K562 (cell line): ENCODE measurements at regions not wholly inside any gene's neighbourhood (a gene's known extent, or its start where the extent isn't known, plus 50 kb on each side); places are given as distances from the start of the nearest gene placed in this dataset.

Experiments used
- ATAC-seq: fragments of 200-7000 bp; cut with Tn5 transposase; 3 replicates; pipeline ENCODE4 v1.9.1; 2020; ENCODE audit warnings: moderate library complexity
- BruUV-seq: library from RNA; stranded (reverse); fragments of 400-500 nt; replicated peaks from 2 replicates; lab custom pipeline; 2021; lab: Mats Ljungman, UMichigan
- CTCF ChIA-PET: fragments of 300-600 bp; formaldehyde crosslinking; extraction: SDS; loops from one replicate; lab custom pipeline; 2021; ENCODE audit warnings: low intra/inter-chr PET ratio; lab: Yijun Ruan, JAX
- POLR2A ChIA-PET: fragments of 300-600, 350-650 bp; sonication (Branson Sonifier 250); formaldehyde crosslinking; extraction: SDS; loops from one replicate; lab custom pipeline; 2021; ENCODE audit warnings: antibody characterized with exemption, inconsistent platforms; lab: Yijun Ruan, JAX
- DNase-seq, 4 experiments: peaks; one replicate each; pipeline versions ENCODE4 v3.0.0 to v3.0.0-alpha.2; 2011 to 2018; ENCODE audit warnings: low spot score in 3 of 4, mixed read lengths in 3 of 4; ENCODE audit errors: extremely low read depth in 1 of 4
- FAIRE-seq: peaks from 2 replicates; lab custom pipeline; 2011; peaks lifted over from hg19 to GRCh38; lab: Jason Lieb, UNC
- H2AFZ ChIP-seq: 2 replicates; pipeline ENCODE4 v1.6.0; 2011; ENCODE audit warnings: low read depth, low read length, control low read depth, inconsistent platforms
- H3K27ac ChIP-seq: fragments of 200-600 bp; 3 replicates; pipeline ENCODE4 v1.8.0; 2011; ENCODE audit warnings: low read depth, mild to moderate bottlenecking, control low read depth, inconsistent platforms, low read length, moderate library complexity, mixed read lengths; ENCODE audit errors: extremely low read depth
- H3K27me3 ChIP-seq, 2 experiments: fragments of 300-600 bp in 1 of 2; 2 replicates in 1 of 2; 3 replicates in 1 of 2; pipeline versions ENCODE4 v1.6.0 to v1.8.0; 2011; ENCODE audit warnings: inconsistent platforms in 2 of 2, low read length in 2 of 2, mild to moderate bottlenecking in 1 of 2, mixed read lengths in 1 of 2, moderate library complexity in 1 of 2; ENCODE audit not compliant: control insufficient read depth in 2 of 2, insufficient read depth in 2 of 2
- H3K36me3 ChIP-seq: fragments of 300-600 bp; 3 replicates; pipeline ENCODE4 v1.8.0; 2011; ENCODE audit warnings: mild to moderate bottlenecking, low read length, inconsistent platforms; ENCODE audit not compliant: control insufficient read depth, insufficient read depth
- H3K4me1 ChIP-seq, 2 experiments: fragments of 200-600 bp in 1 of 2; replicated peaks in 1 of 2; 2 replicates in 1 of 2; 3 replicates in 1 of 2; pipeline versions ENCODE4 v1.5.1 to v1.8.0; 2011; ENCODE audit warnings: inconsistent platforms in 2 of 2, low read length in 2 of 2, mild to moderate bottlenecking in 1 of 2, mixed read lengths in 1 of 2, moderate library complexity in 1 of 2; ENCODE audit not compliant: control insufficient read depth in 2 of 2, insufficient read depth in 2 of 2
- H3K4me2 ChIP-seq: 2 replicates; pipeline ENCODE4 v1.6.1; 2011; ENCODE audit warnings: low read length, control low read depth, inconsistent platforms, mixed read lengths; ENCODE audit not compliant: insufficient read depth
- H3K4me3 ChIP-seq: fragments of 200-600 bp; sonication (generic), shearing (Covaris generic); 2 replicates; pipeline ENCODE4 v1.5.1; 2016; ENCODE audit warnings: control low read depth, inconsistent platforms
- H3K79me2 ChIP-seq: fragments of 200-600 bp; 3 replicates; pipeline ENCODE4 v1.8.0; 2011; ENCODE audit warnings: low read length, inconsistent platforms; ENCODE audit not compliant: control insufficient read depth, insufficient read depth
- H3K9ac ChIP-seq, 2 experiments: 2 replicates each; pipeline versions ENCODE4 v1.6.0 to v1.6.1; 2011; ENCODE audit warnings: low read depth in 2 of 2, low read length in 2 of 2, control low read depth in 1 of 2, inconsistent platforms in 1 of 2, mild to moderate bottlenecking in 1 of 2, mixed read lengths in 1 of 2; ENCODE audit not compliant: insufficient read depth in 1 of 2
- H3K9me1 ChIP-seq: one replicate; pipeline ENCODE4 v1.6.0; 2011; ENCODE audit warnings: inconsistent platforms, mild to moderate bottlenecking, low read length, moderate library complexity; ENCODE audit not compliant: control insufficient read depth, insufficient read depth
- H3K9me3 ChIP-seq: replicated peaks from 2 replicates; pipeline ENCODE4 v1.5.1; 2011; ENCODE audit warnings: low read depth, low read length, inconsistent platforms; ENCODE audit not compliant: control insufficient read depth, insufficient read depth
- H4K20me1 ChIP-seq: replicated peaks from 2 replicates; pipeline ENCODE4 v1.6.1; 2011; ENCODE audit warnings: low read length, inconsistent platforms, mixed read lengths; ENCODE audit not compliant: control insufficient read depth, insufficient read depth
- CREM ChIP-seq: IDR thresholded peaks from 2 replicates; pipeline ENCODE4 v1.6.1; 2014; ENCODE audit warnings: antibody characterized with exemption, low read depth
- GABPB2 ChIP-seq: fragments of 250-450 bp; sonication (Bioruptor Pico); conservative IDR thresholded peaks from 2 replicates; pipeline ENCODE4 v1.5.1; 2021; ENCODE audit warnings: mild to moderate bottlenecking
- JUND ChIP-seq, 2 experiments: IDR thresholded peaks; 2 replicates in 1 of 2; 3 replicates in 1 of 2; pipeline ENCODE4 v1.6.1; 2011; ENCODE audit warnings: borderline replicate concordance in 2 of 2, low read depth in 2 of 2, low read length in 2 of 2, improper control_type of control experiment in 1 of 2, missing biosample characterization in 1 of 2, missing genetic modification characterization in 1 of 2, missing genetic modification reagents in 1 of 2
- MAZ ChIP-seq, 2 experiments: fragments of 450-650 bp in 1 of 2; sonication (generic) in 1 of 2; formaldehyde crosslinking; IDR thresholded peaks in 1 of 2; conservative IDR thresholded peaks in 1 of 2; 2 replicates each; pipeline versions ENCODE4 v1.4.0 to v1.5.0; 2020; ENCODE audit warnings: mild to moderate bottlenecking in 1 of 2, missing genetic modification reagents in 1 of 2
- MEF2D ChIP-seq: conservative IDR thresholded peaks from 2 replicates; pipeline ENCODE4 v1.6.1; 2016; ENCODE audit warnings: low read depth, missing genetic modification characterization, missing compliant biosample characterization
- NFYB ChIP-seq: IDR thresholded peaks from 2 replicates; pipeline ENCODE4 v1.6.1; 2011; ENCODE audit warnings: mild to moderate bottlenecking, moderate library complexity; ENCODE audit not compliant: insufficient read length; ENCODE audit errors: extremely low read depth
- PRPF4 ChIP-seq: fragments of 200-400 bp; formaldehyde crosslinking; IDR thresholded peaks from one replicate; pipeline ENCODE4 v1.6.1; 2017; ENCODE audit warnings: low read length, low read depth, mild to moderate bottlenecking; ENCODE audit not compliant: insufficient read depth, poor library complexity, severe bottlenecking
- SAFB ChIP-seq: fragments of 200-400 bp; formaldehyde crosslinking; IDR thresholded peaks from 2 replicates; pipeline ENCODE4 v1.6.1; 2017; ENCODE audit warnings: low read depth, low read length, borderline replicate concordance
- SMARCA5 ChIP-seq: fragments of 450-650 bp; IDR thresholded peaks from 2 replicates; pipeline ENCODE4 v1.6.1; 2016
- ZNF165 ChIP-seq: fragments of 250-450 bp; sonication (Bioruptor Pico); IDR thresholded peaks from 2 replicates; pipeline ENCODE4 v1.4.0; 2020; ENCODE audit warnings: borderline replicate concordance
- ZNF717 ChIP-seq: fragments of 250-450 bp; sonication (Bioruptor Pico); IDR thresholded peaks from 2 replicates; pipeline ENCODE4 v1.5.0; 2021
- WGBS: fragments of 100-300 bp; shearing (Covaris generic); methylation state at CpG from one replicate; pipeline ENCODE4 v1.1.6; 2016; ENCODE audit warnings: low coverage, mixed read lengths; ENCODE audit not compliant: insufficient coverage; ENCODE audit errors: missing lambda C conversion rate; 5-methylcytosine and 5-hydroxymethylcytosine counted together
- in situ Hi-C: fragments of 300-500 bp; cut with MboI; formaldehyde crosslinking; loops from 4 replicates; pipeline ENCODE4 v1.15.0; 2018; ENCODE audit warnings: inconsistent platforms, mixed read lengths
- intact Hi-C: fragments of 100-400 bp; cut with micrococcal nuclease; formaldehyde crosslinking; loops from 2 replicates; pipeline ENCODE4 v1.14.2; 2022
- TF ChIP-seq, protein P1 (sequence below): sonication (generic); formaldehyde crosslinking; IDR thresholded peaks from 2 replicates; pipeline ENCODE4 v1.8.1; 2023; ENCODE audit warnings: mild to moderate bottlenecking, missing genetic modification reagents, moderate library complexity
- TF ChIP-seq, protein P2 (sequence below): fragments of 150-350 bp; conservative IDR thresholded peaks from 2 replicates; pipeline ENCODE4 v1.6.1; 2014; ENCODE audit warnings: low read length

DNA sequence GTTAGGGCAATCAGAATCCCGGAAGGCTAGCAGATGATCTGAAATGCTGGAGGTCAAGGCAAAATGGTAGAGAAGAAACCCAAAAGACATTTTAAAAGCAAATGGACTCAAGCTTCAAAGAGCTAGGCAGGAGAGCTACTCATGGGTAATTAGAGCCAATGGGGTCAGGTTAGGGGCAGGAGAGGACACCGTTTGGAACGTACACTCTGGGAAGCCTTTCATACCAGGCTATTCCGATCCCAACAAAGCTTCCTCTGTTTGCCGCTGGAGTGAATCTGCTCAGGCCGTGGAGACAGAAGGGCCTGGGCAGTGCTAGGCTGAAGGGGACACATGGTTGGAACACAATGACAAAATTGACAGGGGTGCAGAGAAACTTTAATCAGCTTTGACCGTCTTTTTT lies 346.6 kb downstream of the RPS6KC1 start:
- no peak overlapping the region for H3K4me2 ChIP-seq
- no peak for ATAC-seq
- no peak for FAIRE-seq
- H3K27me3 ChIP-seq, result peaks cover 6 to 38% of the 10 kb centered on the region in 2 experiments
- H3K27ac ChIP-seq, result no peak overlapping the region
- H3K9ac ChIP-seq, result no peak overlapping the region
- H3K4me1 ChIP-seq, result no peaks in the 10 kb centered on the region
- WGBS, result 1% methylated on average over 7 of the region's 7 CpGs
- no peak overlapping the region for H3K4me3 ChIP-seq
- H2AFZ ChIP-seq, result no peak overlapping the region
- no TSS peak for BruUV-seq
- TF ChIP-seq, protein P1, sequence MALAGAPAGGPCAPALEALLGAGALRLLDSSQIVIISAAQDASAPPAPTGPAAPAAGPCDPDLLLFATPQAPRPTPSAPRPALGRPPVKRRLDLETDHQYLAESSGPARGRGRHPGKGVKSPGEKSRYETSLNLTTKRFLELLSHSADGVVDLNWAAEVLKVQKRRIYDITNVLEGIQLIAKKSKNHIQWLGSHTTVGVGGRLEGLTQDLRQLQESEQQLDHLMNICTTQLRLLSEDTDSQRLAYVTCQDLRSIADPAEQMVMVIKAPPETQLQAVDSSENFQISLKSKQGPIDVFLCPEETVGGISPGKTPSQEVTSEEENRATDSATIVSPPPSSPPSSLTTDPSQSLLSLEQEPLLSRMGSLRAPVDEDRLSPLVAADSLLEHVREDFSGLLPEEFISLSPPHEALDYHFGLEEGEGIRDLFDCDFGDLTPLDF (CRISPR knock-in tag), result no peak
- TF ChIP-seq MEF2D (no peak), ZNF717 (CRISPR knock-in tag) (no peak)
- in situ Hi-C loops (no loop called here), intact Hi-C loops (no loop called here)
- no peaks in the 10 kb centered on the region for H3K36me3 ChIP-seq
- no peaks in the 10 kb centered on the region for H3K79me2 ChIP-seq
- CTCF ChIA-PET, result no interaction called here
- H3K9me1 ChIP-seq, result no peaks in the 10 kb centered on the region
- POLR2A ChIA-PET, result interaction anchor here (1.0 to 1.8 kb wide), 2 partner anchors 10 to 27 kb away, joined by 4 to 6 read pairs; no protein-coding TSS in a partner anchor
- no peaks in the 10 kb centered on the region for H4K20me1 ChIP-seq
- no peak for DNase-seq
- H3K9me3 ChIP-seq, result no peaks in the 10 kb centered on the region

DNA sequence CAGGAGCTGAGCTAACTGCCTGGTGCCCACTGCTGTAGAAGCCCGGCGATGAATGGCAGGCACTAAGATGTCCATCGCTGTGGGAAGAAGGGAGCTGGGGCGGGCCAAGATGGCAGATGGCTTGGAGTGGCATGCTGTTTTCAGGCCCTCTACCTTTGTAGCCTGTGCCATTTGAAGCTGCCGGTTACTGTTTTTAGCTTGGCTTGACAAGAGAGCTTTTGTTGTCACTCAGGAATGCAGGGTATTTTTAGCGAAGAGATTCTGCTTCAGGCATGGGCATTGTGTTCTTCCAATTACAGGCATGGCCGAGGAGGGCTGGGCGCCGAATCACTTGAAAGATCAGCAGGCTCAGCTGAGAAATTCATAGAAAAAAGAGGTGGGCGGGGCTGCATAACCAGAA lies 348.7 kb downstream of the RPS6KC1 start:
- POLR2A ChIA-PET, result interaction anchor here (1.0 kb wide), 1 partner anchor 24 kb away, joined by 3 read pairs; no protein-coding TSS in a partner anchor
- TF ChIP-seq, protein P2, sequence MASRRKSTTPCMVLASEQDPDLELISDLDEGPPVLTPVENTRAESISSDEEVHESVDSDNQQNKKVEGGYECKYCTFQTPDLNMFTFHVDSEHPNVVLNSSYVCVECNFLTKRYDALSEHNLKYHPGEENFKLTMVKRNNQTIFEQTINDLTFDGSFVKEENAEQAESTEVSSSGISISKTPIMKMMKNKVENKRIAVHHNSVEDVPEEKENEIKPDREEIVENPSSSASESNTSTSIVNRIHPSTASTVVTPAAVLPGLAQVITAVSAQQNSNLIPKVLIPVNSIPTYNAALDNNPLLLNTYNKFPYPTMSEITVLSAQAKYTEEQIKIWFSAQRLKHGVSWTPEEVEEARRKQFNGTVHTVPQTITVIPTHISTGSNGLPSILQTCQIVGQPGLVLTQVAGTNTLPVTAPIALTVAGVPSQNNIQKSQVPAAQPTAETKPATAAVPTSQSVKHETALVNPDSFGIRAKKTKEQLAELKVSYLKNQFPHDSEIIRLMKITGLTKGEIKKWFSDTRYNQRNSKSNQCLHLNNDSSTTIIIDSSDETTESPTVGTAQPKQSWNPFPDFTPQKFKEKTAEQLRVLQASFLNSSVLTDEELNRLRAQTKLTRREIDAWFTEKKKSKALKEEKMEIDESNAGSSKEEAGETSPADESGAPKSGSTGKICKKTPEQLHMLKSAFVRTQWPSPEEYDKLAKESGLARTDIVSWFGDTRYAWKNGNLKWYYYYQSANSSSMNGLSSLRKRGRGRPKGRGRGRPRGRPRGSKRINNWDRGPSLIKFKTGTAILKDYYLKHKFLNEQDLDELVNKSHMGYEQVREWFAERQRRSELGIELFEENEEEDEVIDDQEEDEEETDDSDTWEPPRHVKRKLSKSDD, result no peak
- TF ChIP-seq SMARCA5 (no peak), CREM (no peak), SAFB (no peak), JUND (IDR thresholded peaks at IDR 0.05; ENCODE audit: borderline replicate concordance, low read depth, low read length) (no peak), JUND (tag; IDR thresholded peaks at IDR 0.05; ENCODE audit: borderline replicate concordance, low read depth, low read length) (no peak), GABPB2 (CRISPR knock-in tag) (no peak), MAZ (CRISPR knock-in tag; conservative IDR thresholded peaks at IDR 0.05 in 1 of 2, IDR thresholded peaks at IDR 0.05 in 1 of 2) (no peak), NFYB (no peak), ZNF165 (CRISPR knock-in tag) (no peak), PRPF4 (no peak)

More for the DNA sequence above, 348.7 kb downstream of the RPS6KC1 start:
- H3K27me3 ChIP-seq, result peaks cover 14 to 40% of the 10 kb centered on the region in 2 experiments
- no peaks in the 10 kb centered on the region for H3K36me3 ChIP-seq
- CTCF ChIA-PET, result no interaction called here
- FAIRE-seq (no peak), ATAC-seq (no peak), DNase-seq (no peak)
- no peak overlapping the region for H3K4me3 ChIP-seq
- intact Hi-C loops (no loop called here), in situ Hi-C loops (no loop called here)
- no peaks in the 10 kb centered on the region for H3K4me1 ChIP-seq
- no peaks in the 10 kb centered on the region for H4K20me1 ChIP-seq
- BruUV-seq, result no TSS peak
- no peak overlapping the region for H3K9ac ChIP-seq
- H2AFZ ChIP-seq, result no peak overlapping the region
- H3K79me2 ChIP-seq, result no peaks in the 10 kb centered on the region
- no peaks in the 10 kb centered on the region for H3K9me1 ChIP-seq
- H3K9me3 ChIP-seq, result no peaks in the 10 kb centered on the region
- 0% methylated on average over 10 of the region's 10 CpGs for WGBS
- H3K27ac ChIP-seq, result no peak overlapping the region
- H3K4me2 ChIP-seq, result no peak overlapping the region
